OCI-LY7 (cell line): ENCODE measurements at regions not wholly inside any gene's neighbourhood (a gene's known extent, or its start where the extent isn't known, plus 50 kb on each side); places are given as distances from the start of the nearest gene placed in this dataset.

Experiments
- CTCF ChIP-seq: fragments of 200-600 bp; sonication (generic); conservative IDR thresholded peaks from 2 replicates; pipeline ENCODE4 v1.5.1; 2014; ENCODE audit warnings: mild to moderate bottlenecking, antibody characterized with exemption, low read length, moderate library complexity, mixed read lengths
- EZH2phosphoT487 ChIP-seq: fragments of 200-600 bp; sonication (generic); IDR thresholded peaks from 2 replicates; pipeline ENCODE4 v1.6.1; 2018; ENCODE audit warnings: low read depth, borderline replicate concordance, mild to moderate bottlenecking, mixed run types, antibody characterized with exemption, low read length, moderate library complexity, mixed read lengths

GRCh38 chr6:93962566-93962965 is 543.2 kb upstream of the EPHA7 start:
- no peak for TF ChIP-seq CTCF
- TF ChIP-seq EZH2phosphoT487: no peak
